Right lobe of liver (tissue), 6 donors: ENCODE measurements at regions not wholly inside any gene's neighbourhood (a gene's known extent, or its start where the extent isn't known, plus 50 kb on each side); places are given as distances from the start of the nearest gene placed in this dataset.

ENCODE experiments used
- ATAC-seq, 4 donors: fragments of 200-7000 bp; cut with Tn5 transposase; one replicate each; pipeline ENCODE4 v1.9.1; 2020; ENCODE audit warnings: mild to moderate bottlenecking in 4 of 4, moderate library complexity in 4 of 4
- DNase-seq, 3 donors: peaks; one replicate each; pipeline ENCODE4 v3.0.0-alpha.2; 2020
- H3K27ac ChIP-seq, 3 donors: fragments of 200-600 bp; one replicate each; pipeline ENCODE4 v1.8.0; 2022
- H3K27me3 ChIP-seq, 2 donors: fragments of 200-600 bp; one replicate each; pipeline ENCODE4 v1.8.0; 2022
- H3K36me3 ChIP-seq, 4 donors: fragments of 200-600 bp; sonication (generic) in 1 of 4; one replicate each; pipeline versions ENCODE4 v1.5.1 to v1.8.0; 2017 to 2022; ENCODE audit warnings: control low read depth in 1 of 4
- H3K4me1 ChIP-seq, 4 donors: fragments of 200-600 bp; sonication (generic) in 1 of 4; one replicate each; pipeline versions ENCODE4 v1.5.1 to v1.8.0; 2017 to 2022; ENCODE audit warnings: control low read depth in 1 of 4
- H3K4me3 ChIP-seq, 3 donors: fragments of 200-600 bp; one replicate each; pipeline ENCODE4 v1.8.0; 2022
- H3K9me3 ChIP-seq, 4 donors: fragments of 200-600 bp; sonication (generic) in 1 of 4; one replicate each; pipeline versions ENCODE4 v1.5.1 to v1.8.0; 2017 to 2022; ENCODE audit warnings: control low read depth in 1 of 4
- CTCF ChIP-seq, 4 donors: fragments of 200-600 bp in 3 of 4; fragments of 450-650 bp in 1 of 4; IDR thresholded peaks; one replicate each; pipeline versions ENCODE4 v1.5.1 to v1.8.0; 2016 to 2022; ENCODE audit warnings: antibody characterized with exemption in 4 of 4, mild to moderate bottlenecking in 2 of 4
- POLR2A ChIP-seq: fragments of 450-650 bp; IDR thresholded peaks from one replicate; pipeline ENCODE4 v1.6.1; 2017; ENCODE audit warnings: antibody characterized with exemption, mild to moderate bottlenecking
- WGBS: methylation state at CpG from one replicate; pipeline ENCODE4 v1.1.6; 2018; ENCODE audit warnings: low coverage, low lambda C conversion rate; ENCODE audit not compliant: insufficient coverage; ENCODE audit errors: missing lambda C conversion rate; 5-methylcytosine and 5-hydroxymethylcytosine counted together
- intact Hi-C, 2 donors: fragments of 100-400 bp; cut with DNase I; formaldehyde crosslinking; loops; one replicate each; pipeline versions ENCODE4 v1.11.2 to v1.14.1; 2022
- donor health status: DM: no; HTN: yes; CAD: no.
- donor health status: DM: no; HTN: no; CAD: no.
- donor health status: DM: no; HTN: no; CAD: no.
- donor health status: DM: no; HTN: yes; CAD: no.
- donor health status: DM: no; HTN: yes; CAD: no.

GRCh38 chr13:65865206-65865605, 1364.9 kb downstream of the PCDH9 start:
- no peaks in the 10 kb centered on the region for H3K27me3 ChIP-seq
- DNase-seq (no peak), ATAC-seq (no peak)
- WGBS: 63% methylated on average over 2 of the region's 2 CpGs
- no peaks in the 10 kb centered on the region for H3K36me3 ChIP-seq
- no peak overlapping the region for H3K27ac ChIP-seq
- TF ChIP-seq POLR2A (no peak), CTCF (IDR thresholded peaks at IDR 0.05) (no peak)
- H3K9me3 ChIP-seq: no peaks in the 10 kb centered on the region
- H3K4me3 ChIP-seq: no peak overlapping the region
- no peaks in the 10 kb centered on the region for H3K4me1 ChIP-seq
- intact Hi-C loops: no loop called here

GRCh38 chr13:65864039-65864438, 1366.1 kb downstream of the PCDH9 start:
- WGBS: 83% methylated on average over 1 of the region's 1 CpG
- intact Hi-C loops: no loop called here

GRCh38 chr13:65860306-65860705, 1369.8 kb downstream of the PCDH9 start:
- no peak overlapping the region for H3K4me3 ChIP-seq
- H3K9me3 ChIP-seq: no peaks in the 10 kb centered on the region
- H3K36me3 ChIP-seq: no peaks in the 10 kb centered on the region
- no peak for TF ChIP-seq CTCF (IDR thresholded peaks at IDR 0.05)
- no peak for TF ChIP-seq POLR2A
- ATAC-seq: no peak
- intact Hi-C loops: no loop called here
- WGBS: 40% methylated on average over 2 of the region's 2 CpGs
- DNase-seq: no peak
- H3K4me1 ChIP-seq: no peaks in the 10 kb centered on the region
- H3K27ac ChIP-seq: no peak overlapping the region
- no peaks in the 10 kb centered on the region for H3K27me3 ChIP-seq

More at GRCh38 chr13:65864039-65864438, 1366.1 kb downstream of the PCDH9 start:
- no peaks in the 10 kb centered on the region for H3K9me3 ChIP-seq
- H3K36me3 ChIP-seq: no peaks in the 10 kb centered on the region
- no peaks in the 10 kb centered on the region for H3K27me3 ChIP-seq
- no peak overlapping the region for H3K4me3 ChIP-seq
- ATAC-seq (no peak), DNase-seq (no peak)
- TF ChIP-seq CTCF (IDR thresholded peaks at IDR 0.05): no peak
- TF ChIP-seq POLR2A: no peak
- H3K27ac ChIP-seq: no peak overlapping the region
- no peaks in the 10 kb centered on the region for H3K4me1 ChIP-seq

GRCh38 chr13:65857942-65858565, 1372.1 kb downstream of the PCDH9 start:
- intact Hi-C loops: no loop called here
- 23% methylated on average over 1 of the region's 1 CpG for WGBS

More at GRCh38 chr13:65857942-65858565, 1372.1 kb downstream of the PCDH9 start:
- Histone ChIP-seq H3K27ac (no peak overlapping the region), H3K9me3 (no peaks in the 10 kb centered on the region), H3K27me3 (no peaks in the 10 kb centered on the region), H3K36me3 (no peaks in the 10 kb centered on the region), H3K4me1 (no peaks in the 10 kb centered on the region), H3K4me3 (no peak overlapping the region)
- no peak for DNase-seq
- no peak for ATAC-seq
- no peak for TF ChIP-seq CTCF (IDR thresholded peaks at IDR 0.05)
- no peak for TF ChIP-seq POLR2A
